NCI-H526 treated with DMSO at 0.1 percent for 48 hours (cell line): ENCODE measurements at regions not wholly inside any gene's neighbourhood (a gene's known extent, or its start where the extent isn't known, plus 50 kb on each side); places are given as distances from the start of the nearest gene placed in this dataset.
"Not testable (repeated sequence)": the region's sequence is repeated elsewhere in the genome, so short reads cannot be mapped to it uniquely, and the experiment has no call there.

ENCODE experiments used
- DNase-seq: peaks from one replicate; lab custom pipeline; 2025; lab: John Stamatoyannopoulos, UW

GRCh38 chr3:15851735-15852134 lies 54.0 kb upstream of the ANKRD28 start:
- DNase-seq: no peak

- DNase-seq: peak; percentile 25
These were observed 61.0 kb upstream of the ANKRD28 start for GRCh38 chr3:15858547-15859506.

- DNase-seq: peak; percentile 85
These were observed 61.8 kb upstream of the ANKRD28 start for GRCh38 chr3:15859507-15860013.

- peak; percentile 85 for DNase-seq
These were observed 62.5 kb upstream of the ANKRD28 start for GRCh38 chr3:15860014-15860934.

GRCh38 chr3:15861163-15861562 lies 63.4 kb upstream of the ANKRD28 start:
- DNase-seq: peak; percentile 30

GRCh38 chr3:15872807-15873206 lies 75.0 kb upstream of the ANKRD28 start:
- DNase-seq: no peak

- DNase-seq: no peak
These were observed 75.6 kb upstream of the ANKRD28 start for GRCh38 chr3:15873415-15873814.

GRCh38 chr3:15875016-15875689 lies 77.4 kb upstream of the ANKRD28 start:
- no peak for DNase-seq

- no peak for DNase-seq
These were observed 78.9 kb upstream of the ANKRD28 start for GRCh38 chr3:15876669-15877068.

GRCh38 chr3:15877813-15878212 lies 80.0 kb upstream of the ANKRD28 start:
- DNase-seq: no peak

GRCh38 chr3:15879787-15880186 lies 82.0 kb upstream of the ANKRD28 start:
- DNase-seq: not testable (repeated sequence)

- DNase-seq: no peak
These were observed 84.8 kb upstream of the ANKRD28 start for GRCh38 chr3:15882577-15882976.

GRCh38 chr3:15884132-15884531 lies 86.4 kb upstream of the ANKRD28 start:
- no peak for DNase-seq

GRCh38 chr3:15886521-15886920 lies 88.7 kb upstream of the ANKRD28 start:
- no peak for DNase-seq

- DNase-seq: no peak
These were observed 89.5 kb upstream of the ANKRD28 start for GRCh38 chr3:15887261-15887660.

- DNase-seq: no peak
These were observed 92.2 kb upstream of the ANKRD28 start for GRCh38 chr3:15889936-15890335.

GRCh38 chr3:15892311-15893227 lies 94.8 kb upstream of the ANKRD28 start:
- DNase-seq: peak; percentile 95

- no peak for DNase-seq
These were observed 96.6 kb upstream of the ANKRD28 start for GRCh38 chr3:15894382-15894781.

- no peak for DNase-seq
These were observed 98.7 kb upstream of the ANKRD28 start for GRCh38 chr3:15896500-15896899.

GRCh38 chr3:15899388-15899787 lies 101.6 kb upstream of the ANKRD28 start:
- DNase-seq: no peak

GRCh38 chr3:15903164-15903563 lies 105.4 kb upstream of the ANKRD28 start:
- no peak for DNase-seq
